IMR-90 (cell line): ENCODE measurements at regions not wholly inside any gene's neighbourhood (a gene's known extent, or its start where the extent isn't known, plus 50 kb on each side); places are given as distances from the start of the nearest gene placed in this dataset.

Experiments
- ATAC-seq: fragments of 200-7000 bp; cut with Tn5 transposase; 2 replicates; pipeline ENCODE4 v1.9.1; 2020; ENCODE audit warnings: low read depth, mild to moderate bottlenecking, moderate library complexity
- BruUV-seq: library from RNA; stranded (reverse); fragments of 400-500 nt; replicated peaks from 2 replicates; lab custom pipeline; 2021; lab: Mats Ljungman, UMichigan
- CTCF ChIA-PET: fragments of 300-600 bp; formaldehyde crosslinking; extraction: SDS; loops from one replicate; lab custom pipeline; 2021; ENCODE audit warnings: antibody characterized with exemption; lab: Yijun Ruan, JAX
- POLR2A ChIA-PET: fragments of 300-600 bp; sonication (Branson Sonifier 250); formaldehyde crosslinking; loops from one replicate; lab custom pipeline; 2022; ENCODE audit warnings: antibody characterized with exemption; ENCODE audit not compliant: unreplicated experiment; lab: Charles Lee
- DNase-seq: peaks from one replicate; pipeline ENCODE4 v3.0.0; 2013
- H2AFZ ChIP-seq: replicated peaks from 2 replicates; pipeline ENCODE3; 2013; ENCODE audit warnings: low read length, mild to moderate bottlenecking; ENCODE audit not compliant: poor library complexity
- H2AK5ac ChIP-seq: 2 replicates; pipeline ENCODE4 v1.6.1; 2013; ENCODE audit warnings: low read depth, low read length, inconsistent platforms
- H2AK9ac ChIP-seq: replicated peaks from 2 replicates; pipeline ENCODE3; 2013; ENCODE audit warnings: mild to moderate bottlenecking, low read depth, low read length, moderate library complexity; ENCODE audit not compliant: poor library complexity
- H2BK120ac ChIP-seq: 2 replicates; pipeline ENCODE4 v1.6.1; 2013; ENCODE audit warnings: low read depth, low read length, inconsistent platforms
- H2BK15ac ChIP-seq: 3 replicates; pipeline ENCODE4 v1.6.1; 2013; ENCODE audit warnings: low read depth, low read length, inconsistent platforms
- H2BK20ac ChIP-seq: 2 replicates; pipeline ENCODE4 v1.6.1; 2013; ENCODE audit warnings: low read depth, mild to moderate bottlenecking, inconsistent platforms, low read length, moderate library complexity
- H2BK5ac ChIP-seq: 2 replicates; pipeline ENCODE4 v1.6.1; 2013; ENCODE audit warnings: mild to moderate bottlenecking, low read depth, low read length, inconsistent platforms; ENCODE audit not compliant: poor library complexity, severe bottlenecking
- H3K14ac ChIP-seq: replicated peaks from 2 replicates; pipeline ENCODE4 v1.6.1; 2013; ENCODE audit warnings: low read depth, low read length, inconsistent platforms
- H3K18ac ChIP-seq: 2 replicates; pipeline ENCODE4 v1.6.1; 2013; ENCODE audit warnings: low read depth, low read length, control low read depth
- H3K23ac ChIP-seq: 2 replicates; pipeline ENCODE4 v1.6.1; 2013; ENCODE audit warnings: low read depth, low read length, inconsistent platforms
- H3K27ac ChIP-seq: 2 replicates; pipeline ENCODE4 v1.5.1; 2013; ENCODE audit warnings: mild to moderate bottlenecking, control low read depth, low read length; ENCODE audit not compliant: insufficient read depth
- H3K27me3 ChIP-seq: 2 replicates; pipeline ENCODE4 v1.6.1; 2013; ENCODE audit warnings: low read length; ENCODE audit not compliant: control insufficient read depth, insufficient read depth
- H3K36me3 ChIP-seq: 2 replicates; pipeline ENCODE4 v1.6.1; 2013; ENCODE audit warnings: low read length, mixed read lengths; ENCODE audit not compliant: control insufficient read depth, insufficient read depth
- H3K4ac ChIP-seq: 2 replicates; pipeline ENCODE4 v1.6.1; 2013; ENCODE audit warnings: low read depth, low read length, inconsistent platforms
- H3K4me1 ChIP-seq: 2 replicates; pipeline ENCODE4 v1.6.1; 2013; ENCODE audit warnings: low read length, mixed read lengths; ENCODE audit not compliant: control insufficient read depth, insufficient read depth
- H3K4me2 ChIP-seq: 2 replicates; pipeline ENCODE4 v1.6.1; 2013; ENCODE audit warnings: low read depth, mild to moderate bottlenecking, control low read depth, low read length, moderate library complexity
- H3K4me3 ChIP-seq: 2 replicates; pipeline ENCODE4 v1.5.1; 2013; ENCODE audit warnings: low read depth, mild to moderate bottlenecking, control low read depth, low read length, moderate library complexity; ENCODE audit not compliant: insufficient read depth
- H3K56ac ChIP-seq: 2 replicates; pipeline ENCODE4 v1.6.1; 2013; ENCODE audit warnings: low read length, inconsistent platforms; ENCODE audit not compliant: insufficient read depth; ENCODE audit errors: extremely low read depth
- H3K79me1 ChIP-seq, 2 experiments: 2 replicates each; pipeline ENCODE4 v1.6.1; 2013; ENCODE audit warnings: low read length in 2 of 2, inconsistent platforms in 1 of 2, low read depth in 1 of 2
- H3K9ac ChIP-seq: 2 replicates; pipeline ENCODE4 v1.6.1; 2013; ENCODE audit warnings: low read depth, low read length, control low read depth
- H3K9me1 ChIP-seq: 2 replicates; pipeline ENCODE4 v1.6.1; 2013; ENCODE audit warnings: low read length, inconsistent platforms; ENCODE audit not compliant: insufficient read depth
- H3K9me3 ChIP-seq: 2 replicates; pipeline ENCODE4 v1.6.1; 2013; ENCODE audit warnings: low read length; ENCODE audit not compliant: control insufficient read depth, insufficient read depth
- H4K20me1 ChIP-seq: 2 replicates; pipeline ENCODE4 v1.6.1; 2013; ENCODE audit warnings: low read length, inconsistent platforms; ENCODE audit not compliant: insufficient read depth
- H4K5ac ChIP-seq: 2 replicates; pipeline ENCODE4 v1.6.1; 2013; ENCODE audit warnings: mild to moderate bottlenecking, low read depth, low read length, control low read depth
- H4K8ac ChIP-seq, 2 experiments: 2 replicates each; pipeline ENCODE4 v1.6.1; 2013; ENCODE audit warnings: low read depth in 2 of 2, low read length in 2 of 2, control low read depth in 1 of 2, inconsistent platforms in 1 of 2
- H4K91ac ChIP-seq: 2 replicates; pipeline ENCODE4 v1.6.1; 2013; ENCODE audit warnings: low read depth, low read length, inconsistent platforms; ENCODE audit not compliant: insufficient read depth
- NFE2L2 ChIP-seq: fragments of 150-350 bp; IDR thresholded peaks from 2 replicates; pipeline ENCODE4 v1.6.1; 2016; ENCODE audit warnings: low read depth, mild to moderate bottlenecking, low read length
- dilution Hi-C: fragments of 300-500 bp; cut with HindIII; formaldehyde crosslinking; loops from one replicate; pipeline ENCODE4 v1.14.3; 2018; ENCODE audit warnings: low sequenced_read_pairs; ENCODE audit not compliant: unreplicated experiment
- in situ Hi-C: fragments of 300-500 bp; cut with MboI; formaldehyde crosslinking; loops from 3 replicates; pipeline ENCODE4 v1.14.3; 2019; ENCODE audit warnings: low sequenced_read_pairs, inconsistent platforms, mixed read lengths
- intact Hi-C: fragments of 100-400 bp; cut with micrococcal nuclease; formaldehyde crosslinking; loops from 2 replicates; pipeline ENCODE4 v1.10.0; 2022
- TF ChIP-seq, protein P1 (sequence below): conservative IDR thresholded peaks from 2 replicates; pipeline ENCODE4 v1.5.1; 2012; ENCODE audit warnings: mild to moderate bottlenecking, low read depth, low read length, improper control_type of control experiment

DNA sequence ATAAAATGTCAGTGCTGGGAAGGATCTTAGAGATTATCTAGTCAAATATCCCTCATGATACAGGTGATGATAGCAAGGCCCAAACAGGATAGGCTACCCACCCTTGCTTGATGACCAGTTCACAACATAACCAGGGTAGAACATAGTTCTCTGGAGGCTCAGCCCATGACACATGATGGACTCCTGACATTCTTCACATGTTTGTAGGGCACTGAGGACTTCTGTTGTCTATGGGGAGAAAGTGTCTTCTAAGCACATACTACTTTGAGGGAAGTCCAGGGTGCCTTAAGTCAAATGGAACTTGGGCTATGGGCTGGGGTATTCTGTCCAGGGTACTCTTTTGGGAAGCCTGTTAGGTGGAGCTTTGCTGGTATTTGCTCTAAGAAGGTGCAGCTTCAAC, 148.9 kb downstream of the GLUL start:
- Histone ChIP-seq H3K9me1 (no peaks in the 10 kb centered on the region), H2BK120ac (no peak overlapping the region), H3K79me1 (no peaks in the 10 kb centered on the region), H3K9me3 (no peaks in the 10 kb centered on the region), H2AK5ac (no peak overlapping the region), H3K14ac (no peak overlapping the region), H3K4ac (no peak overlapping the region), H2BK20ac (no peak overlapping the region), H2BK15ac (no peak overlapping the region), H3K18ac (no peak overlapping the region), H4K5ac (no peak overlapping the region), H3K4me2 (no peak overlapping the region), H4K91ac (no peak overlapping the region), H2AK9ac (no peak overlapping the region), H3K27ac (no peak overlapping the region), H3K4me1 (no peaks in the 10 kb centered on the region), H3K27me3 (no peaks in the 10 kb centered on the region), H2BK5ac (no peak overlapping the region), H4K20me1 (no peaks in the 10 kb centered on the region), H2AFZ (no peak overlapping the region), H3K36me3 (no peaks in the 10 kb centered on the region), H3K56ac (no peak overlapping the region), H3K23ac (no peak overlapping the region), H3K9ac (no peak overlapping the region), H3K4me3 (no peak overlapping the region), H4K8ac (no peak overlapping the region)
- TF ChIP-seq NFE2L2: no peak
- TF ChIP-seq, protein P1, sequence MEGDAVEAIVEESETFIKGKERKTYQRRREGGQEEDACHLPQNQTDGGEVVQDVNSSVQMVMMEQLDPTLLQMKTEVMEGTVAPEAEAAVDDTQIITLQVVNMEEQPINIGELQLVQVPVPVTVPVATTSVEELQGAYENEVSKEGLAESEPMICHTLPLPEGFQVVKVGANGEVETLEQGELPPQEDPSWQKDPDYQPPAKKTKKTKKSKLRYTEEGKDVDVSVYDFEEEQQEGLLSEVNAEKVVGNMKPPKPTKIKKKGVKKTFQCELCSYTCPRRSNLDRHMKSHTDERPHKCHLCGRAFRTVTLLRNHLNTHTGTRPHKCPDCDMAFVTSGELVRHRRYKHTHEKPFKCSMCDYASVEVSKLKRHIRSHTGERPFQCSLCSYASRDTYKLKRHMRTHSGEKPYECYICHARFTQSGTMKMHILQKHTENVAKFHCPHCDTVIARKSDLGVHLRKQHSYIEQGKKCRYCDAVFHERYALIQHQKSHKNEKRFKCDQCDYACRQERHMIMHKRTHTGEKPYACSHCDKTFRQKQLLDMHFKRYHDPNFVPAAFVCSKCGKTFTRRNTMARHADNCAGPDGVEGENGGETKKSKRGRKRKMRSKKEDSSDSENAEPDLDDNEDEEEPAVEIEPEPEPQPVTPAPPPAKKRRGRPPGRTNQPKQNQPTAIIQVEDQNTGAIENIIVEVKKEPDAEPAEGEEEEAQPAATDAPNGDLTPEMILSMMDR: no peak
- ATAC-seq (no peak), DNase-seq (no peak)
- ChIA-PET POLR2A (no interaction called here), CTCF (no interaction called here)
- in situ Hi-C loops: no loop called here
- intact Hi-C loops: no loop called here
- BruUV-seq: no TSS peak
- dilution Hi-C loops: no loop called here
